ENCODE measurements at regions not wholly inside any gene's neighbourhood (a gene's known extent, or its start where the extent isn't known, plus 50 kb on each side); places are given as distances from the start of the nearest gene placed in this dataset.

DNA sequence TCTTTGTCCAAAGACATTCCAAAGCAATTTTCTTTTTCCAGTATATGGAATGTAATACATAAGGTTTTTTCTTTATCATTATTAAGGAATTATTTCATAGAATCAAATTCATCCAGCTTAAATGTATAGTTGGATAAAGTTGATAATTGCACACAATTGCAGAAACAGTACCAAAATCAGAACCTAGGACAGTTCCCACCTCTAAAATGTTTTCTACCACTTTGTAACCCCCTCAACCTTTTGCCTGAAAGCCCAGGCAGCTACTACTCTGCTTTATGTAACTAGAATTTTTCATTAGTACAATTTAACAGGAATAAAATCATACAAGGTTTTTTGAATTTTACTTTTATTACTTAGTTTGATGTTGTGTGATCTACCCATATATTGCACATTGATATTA is 98.0 kb downstream of the PRR20E start:
- Histone ChIP-seq H3K27me3 (ENCODE audit: control insufficient read depth, insufficient read depth, low read length) (no peaks in the 10 kb centered on the region), H3K36me3 (ENCODE audit: control insufficient read depth, insufficient read depth, low read length) (no peaks in the 10 kb centered on the region), H3K27ac (ENCODE audit: insufficient read depth, low read length) (no peak overlapping the region), H3K4me3 (replicated peaks in 1 of 4; ENCODE audit: control extremely low read depth in 1 of 4, insufficient read depth in 1 of 4, low read depth in 3 of 4, low read length in 4 of 4) (no peak overlapping the region), H3K9me3 (ENCODE audit: control insufficient read depth, insufficient read depth, low read depth, low read length) (no peaks in the 10 kb centered on the region), H3K9ac (ENCODE audit: insufficient read depth, low read length) (no peak overlapping the region), H2AFZ (ENCODE audit: low read length) (no peak overlapping the region), H3K4me2 (ENCODE audit: extremely low read depth, insufficient read depth, low read length) (no peak overlapping the region), H4K20me1 (ENCODE audit: control insufficient read depth, extremely low read depth, insufficient read depth, low read length) (no peaks in the 10 kb centered on the region), H3K4me1 (ENCODE audit: control insufficient read depth, extremely low read depth, insufficient read depth, low read length) (no peaks in the 10 kb centered on the region), H3K79me2 (ENCODE audit: control insufficient read depth, insufficient read depth, low read length) (no peaks in the 10 kb centered on the region)
- no peak for DNase-seq (ENCODE audit: low read depth in 2 of 2)
- TF ChIP-seq, protein P1, sequence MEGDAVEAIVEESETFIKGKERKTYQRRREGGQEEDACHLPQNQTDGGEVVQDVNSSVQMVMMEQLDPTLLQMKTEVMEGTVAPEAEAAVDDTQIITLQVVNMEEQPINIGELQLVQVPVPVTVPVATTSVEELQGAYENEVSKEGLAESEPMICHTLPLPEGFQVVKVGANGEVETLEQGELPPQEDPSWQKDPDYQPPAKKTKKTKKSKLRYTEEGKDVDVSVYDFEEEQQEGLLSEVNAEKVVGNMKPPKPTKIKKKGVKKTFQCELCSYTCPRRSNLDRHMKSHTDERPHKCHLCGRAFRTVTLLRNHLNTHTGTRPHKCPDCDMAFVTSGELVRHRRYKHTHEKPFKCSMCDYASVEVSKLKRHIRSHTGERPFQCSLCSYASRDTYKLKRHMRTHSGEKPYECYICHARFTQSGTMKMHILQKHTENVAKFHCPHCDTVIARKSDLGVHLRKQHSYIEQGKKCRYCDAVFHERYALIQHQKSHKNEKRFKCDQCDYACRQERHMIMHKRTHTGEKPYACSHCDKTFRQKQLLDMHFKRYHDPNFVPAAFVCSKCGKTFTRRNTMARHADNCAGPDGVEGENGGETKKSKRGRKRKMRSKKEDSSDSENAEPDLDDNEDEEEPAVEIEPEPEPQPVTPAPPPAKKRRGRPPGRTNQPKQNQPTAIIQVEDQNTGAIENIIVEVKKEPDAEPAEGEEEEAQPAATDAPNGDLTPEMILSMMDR (conservative IDR thresholded peaks at IDR 0.05 in 1 of 2, IDR thresholded peaks at IDR 0.05 in 1 of 2; ENCODE audit: low read depth in 1 of 2, low read length in 2 of 2), result no peak
- TF ChIP-seq EZH2 (IDR thresholded peaks at IDR 0.05; ENCODE audit: low read length, missing control alignments), result no peak

DNA sequence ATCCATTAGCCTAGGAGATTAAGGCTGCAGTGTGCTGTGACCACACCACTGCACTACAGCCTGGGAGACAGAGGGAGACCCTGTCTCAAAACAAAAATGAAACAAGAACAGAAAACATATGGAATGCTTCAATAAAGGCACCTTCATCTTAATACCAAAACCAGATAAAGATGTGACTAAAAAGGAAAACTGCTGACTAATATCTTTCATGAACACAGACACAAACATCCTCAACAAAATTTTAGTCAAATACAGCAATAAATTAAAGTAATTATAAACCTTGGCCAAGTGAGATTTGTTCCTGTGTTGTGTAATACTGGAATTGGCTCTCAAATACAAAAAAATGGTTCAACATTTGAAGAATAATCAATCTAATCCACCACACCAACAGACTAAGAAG is 103.5 kb downstream of the PRR20E start:
- no peak for DNase-seq (ENCODE audit: low read depth in 2 of 2)
- Histone ChIP-seq H4K20me1 (ENCODE audit: control insufficient read depth, extremely low read depth, insufficient read depth, low read length) (no peaks in the 10 kb centered on the region), H3K9me3 (ENCODE audit: control insufficient read depth, insufficient read depth, low read depth, low read length) (no peaks in the 10 kb centered on the region), H3K4me2 (ENCODE audit: extremely low read depth, insufficient read depth, low read length) (no peak overlapping the region), H3K36me3 (ENCODE audit: control insufficient read depth, insufficient read depth, low read length) (no peaks in the 10 kb centered on the region), H3K27me3 (ENCODE audit: control insufficient read depth, insufficient read depth, low read length) (no peaks in the 10 kb centered on the region), H3K79me2 (ENCODE audit: control insufficient read depth, insufficient read depth, low read length) (no peaks in the 10 kb centered on the region), H3K4me3 (replicated peaks in 1 of 4; ENCODE audit: control extremely low read depth in 1 of 4, insufficient read depth in 1 of 4, low read depth in 3 of 4, low read length in 4 of 4) (no peak overlapping the region), H2AFZ (ENCODE audit: low read length) (no peak overlapping the region), H3K9ac (ENCODE audit: insufficient read depth, low read length) (no peak overlapping the region), H3K27ac (ENCODE audit: insufficient read depth, low read length) (no peak overlapping the region), H3K4me1 (ENCODE audit: control insufficient read depth, extremely low read depth, insufficient read depth, low read length) (no peaks in the 10 kb centered on the region)
- TF ChIP-seq, protein P1 (conservative IDR thresholded peaks at IDR 0.05 in 1 of 2, IDR thresholded peaks at IDR 0.05 in 1 of 2; ENCODE audit: low read depth in 1 of 2, low read length in 2 of 2), result no peak
- TF ChIP-seq EZH2 (IDR thresholded peaks at IDR 0.05; ENCODE audit: low read length, missing control alignments), result no peak

DNA sequence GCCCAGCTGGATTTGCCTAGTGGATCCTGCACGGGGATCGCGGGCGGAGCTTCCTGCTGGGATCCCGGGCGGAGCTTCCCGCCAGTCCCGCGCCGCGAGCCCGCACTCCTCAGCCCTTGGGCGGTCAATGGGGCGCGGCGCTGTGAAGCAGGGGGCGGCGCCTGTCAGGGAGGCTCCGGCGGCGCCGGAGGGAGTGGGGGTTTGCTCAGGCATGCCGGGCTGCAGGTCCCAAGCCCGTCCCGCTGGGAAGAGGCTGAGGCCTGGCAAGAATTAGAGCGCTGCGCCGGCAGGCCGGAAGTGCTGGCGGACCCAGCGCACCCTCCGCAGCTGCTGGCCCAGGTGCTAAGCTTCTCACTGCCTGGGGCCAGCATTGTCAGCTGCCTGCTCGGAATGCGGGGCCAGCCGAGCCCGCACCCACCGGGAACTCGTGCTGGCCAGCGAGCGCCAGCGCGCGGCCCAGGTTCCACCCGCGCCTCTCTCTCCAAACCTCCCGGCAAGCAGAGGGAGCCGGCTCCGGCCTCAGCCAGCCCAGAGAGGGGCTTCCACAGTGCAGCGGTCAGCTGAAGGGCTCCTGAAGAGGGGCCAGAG is 119.6 kb downstream of the PRR20E start:
- no peak overlapping the region for H3K4me2 ChIP-seq (ENCODE audit: extremely low read depth, insufficient read depth, low read length)
- no peaks in the 10 kb centered on the region for H3K36me3 ChIP-seq (ENCODE audit: control insufficient read depth, insufficient read depth, low read length)
- H4K20me1 ChIP-seq (ENCODE audit: control insufficient read depth, extremely low read depth, insufficient read depth, low read length), result no peaks in the 10 kb centered on the region
- no peak overlapping the region for H2AFZ ChIP-seq (ENCODE audit: low read length)
- H3K79me2 ChIP-seq (ENCODE audit: control insufficient read depth, insufficient read depth, low read length), result no peaks in the 10 kb centered on the region
- TF ChIP-seq, protein P1 (conservative IDR thresholded peaks at IDR 0.05 in 1 of 2, IDR thresholded peaks at IDR 0.05 in 1 of 2; ENCODE audit: low read depth in 1 of 2, low read length in 2 of 2), result no peak
- no peak for TF ChIP-seq EZH2 (IDR thresholded peaks at IDR 0.05; ENCODE audit: low read length, missing control alignments)
- no peaks in the 10 kb centered on the region for H3K27me3 ChIP-seq (ENCODE audit: control insufficient read depth, insufficient read depth, low read length)
- H3K9ac ChIP-seq (ENCODE audit: insufficient read depth, low read length), result no peak overlapping the region
- no peak overlapping the region for H3K27ac ChIP-seq (ENCODE audit: insufficient read depth, low read length)
- no peaks in the 10 kb centered on the region for H3K9me3 ChIP-seq (ENCODE audit: control insufficient read depth, insufficient read depth, low read depth, low read length)
- no peak overlapping the region for H3K4me3 ChIP-seq (replicated peaks in 1 of 4; ENCODE audit: control extremely low read depth in 1 of 4, insufficient read depth in 1 of 4, low read depth in 3 of 4, low read length in 4 of 4)
- DNase-seq (ENCODE audit: low read depth in 2 of 2), result no peak
- no peaks in the 10 kb centered on the region for H3K4me1 ChIP-seq (ENCODE audit: control insufficient read depth, extremely low read depth, insufficient read depth, low read length)
